Neuronal stem cell (in vitro differentiated cells): ENCODE measurements at regions not wholly inside any gene's neighbourhood (a gene's known extent, or its start where the extent isn't known, plus 50 kb on each side); places are given as distances from the start of the nearest gene placed in this dataset.
A peak's percentile ranks its signal among the peaks of the same experiment; 100 is the strongest.

Experiments
- DNase-seq: peaks from one replicate; pipeline ENCODE4 v3.0.0-alpha.2; 2013; ENCODE audit warnings: low spot score
- H2AFZ ChIP-seq: one replicate; pipeline ENCODE4 v1.6.1; 2013; ENCODE audit warnings: mild to moderate bottlenecking, low read length, inconsistent platforms
- H2AK5ac ChIP-seq: 2 replicates; pipeline ENCODE4 v1.6.1; 2013; ENCODE audit warnings: low read depth, mild to moderate bottlenecking, inconsistent platforms, low read length, moderate library complexity, mixed read lengths
- H2BK120ac ChIP-seq: 2 replicates; pipeline ENCODE4 v1.6.1; 2013; ENCODE audit warnings: low read depth, mild to moderate bottlenecking, inconsistent platforms, low read length, moderate library complexity, mixed read lengths
- H2BK12ac ChIP-seq: one replicate; pipeline ENCODE4 v1.6.1; 2013; ENCODE audit warnings: low read length, inconsistent platforms
- H2BK15ac ChIP-seq: 2 replicates; pipeline ENCODE4 v1.6.1; 2013; ENCODE audit warnings: mild to moderate bottlenecking, low read length, inconsistent platforms, mixed read lengths
- H2BK5ac ChIP-seq: one replicate; pipeline ENCODE4 v1.6.1; 2013; ENCODE audit warnings: inconsistent platforms, mild to moderate bottlenecking, low read length, moderate library complexity
- H3K14ac ChIP-seq: one replicate; pipeline ENCODE4 v1.6.1; 2013; ENCODE audit warnings: low read length, inconsistent platforms
- H3K18ac ChIP-seq: 2 replicates; pipeline ENCODE4 v1.6.1; 2013; ENCODE audit warnings: low read length, inconsistent platforms
- H3K23ac ChIP-seq: 2 replicates; pipeline ENCODE4 v1.6.1; 2013; ENCODE audit warnings: low read depth, mild to moderate bottlenecking, mixed read lengths, low read length, inconsistent platforms; ENCODE audit not compliant: poor library complexity
- H3K27ac ChIP-seq: replicated peaks from 3 replicates; pipeline ENCODE4 v1.5.1; 2013; ENCODE audit warnings: low read length, inconsistent platforms
- H3K27me3 ChIP-seq, 3 experiments: 2 replicates each; pipeline ENCODE4 v1.6.1; 2013; ENCODE audit warnings: low read length in 3 of 3, mild to moderate bottlenecking in 2 of 3, inconsistent platforms in 1 of 3, low read depth in 1 of 3, mixed read lengths in 1 of 3, moderate library complexity in 1 of 3; ENCODE audit not compliant: control insufficient read depth in 3 of 3, insufficient read depth in 3 of 3
- H3K36me3 ChIP-seq, 2 donors: replicated peaks in 1 of 2; 2 replicates each; pipeline ENCODE4 v1.6.1; 2013; ENCODE audit warnings: low read length in 2 of 2; ENCODE audit not compliant: control insufficient read depth in 2 of 2, insufficient read depth in 2 of 2
- H3K4ac ChIP-seq: 2 replicates; pipeline ENCODE4 v1.6.1; 2013; ENCODE audit warnings: inconsistent platforms, mild to moderate bottlenecking, low read length, moderate library complexity
- H3K4me1 ChIP-seq, 2 donors: 1 replicate in 1 of 2; 2 replicates in 1 of 2; pipeline ENCODE4 v1.6.1; 2013; ENCODE audit warnings: low read length in 2 of 2, low read depth in 1 of 2; ENCODE audit not compliant: control insufficient read depth in 2 of 2, insufficient read depth in 1 of 2
- H3K4me2 ChIP-seq: one replicate; pipeline ENCODE4 v1.6.1; 2013; ENCODE audit warnings: mild to moderate bottlenecking, low read length, inconsistent platforms; ENCODE audit not compliant: insufficient read depth, poor library complexity, severe bottlenecking
- H3K4me3 ChIP-seq, 2 donors: 2 replicates each; pipeline ENCODE4 v1.5.1; 2013; ENCODE audit warnings: low read length in 2 of 2, mild to moderate bottlenecking in 2 of 2, inconsistent platforms in 1 of 2, moderate library complexity in 1 of 2
- H3K79me1 ChIP-seq: one replicate; pipeline ENCODE4 v1.6.1; 2013; ENCODE audit warnings: low read depth, mild to moderate bottlenecking, inconsistent platforms, low read length, moderate library complexity
- H3K9ac ChIP-seq: one replicate; pipeline ENCODE4 v1.6.1; 2013; ENCODE audit warnings: mild to moderate bottlenecking, low read depth, low read length, inconsistent platforms; ENCODE audit not compliant: poor library complexity
- H3K9me3 ChIP-seq, 2 donors: replicated peaks in 1 of 2; 2 replicates each; pipeline versions ENCODE3 to v1.6.1; 2013; ENCODE audit warnings: low read length in 2 of 2, mild to moderate bottlenecking in 2 of 2, inconsistent platforms in 1 of 2, low read depth in 1 of 2, mixed read lengths in 1 of 2, moderate library complexity in 1 of 2; ENCODE audit not compliant: control insufficient read depth in 2 of 2, insufficient read depth in 1 of 2
- H4K8ac ChIP-seq: one replicate; pipeline ENCODE4 v1.6.1; 2013; ENCODE audit warnings: low read depth, mild to moderate bottlenecking, inconsistent platforms, low read length, moderate library complexity
- H4K91ac ChIP-seq: one replicate; pipeline ENCODE4 v1.6.1; 2013; ENCODE audit warnings: low read length, low read depth, mild to moderate bottlenecking, inconsistent platforms; ENCODE audit not compliant: poor library complexity
- WGBS, 2 donors: extraction: QIAGEN DNeasy Blood & Tissue Kit; methylation state at CpG; one replicate each; pipeline ENCODE4 v1.1.7; 2013; ENCODE audit warnings: missing lambda C conversion rate in 2 of 2, mixed read lengths in 1 of 2; ENCODE audit not compliant: insufficient read length in 2 of 2, insufficient replicate concordance in 1 of 2; ENCODE audit errors: extremely low coverage in 2 of 2; 5-methylcytosine and 5-hydroxymethylcytosine counted together

DNA sequence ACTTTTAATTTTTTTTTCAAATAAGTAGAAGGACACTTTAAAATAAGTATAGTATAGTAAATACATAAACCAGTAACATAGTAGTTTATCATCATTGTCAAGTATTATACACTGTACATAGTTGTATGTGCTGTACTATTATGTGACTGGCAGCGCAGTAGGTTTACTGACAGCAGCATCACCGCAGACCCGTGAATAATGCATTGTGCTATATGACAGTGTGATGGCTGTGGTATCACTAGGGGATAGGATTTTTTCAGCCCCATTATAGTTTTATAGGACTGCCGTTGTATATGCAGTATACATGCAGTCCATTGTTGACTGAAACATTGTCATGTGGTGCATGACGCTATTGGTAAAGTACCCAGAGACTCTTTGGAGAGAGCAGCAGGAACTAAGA lies 306.5 kb downstream of the SQOR start:
- H3K14ac ChIP-seq, result no peak overlapping the region
- H2BK5ac ChIP-seq, result no peak overlapping the region
- H3K27ac ChIP-seq, result no peak overlapping the region
- H2BK12ac ChIP-seq, result no peak overlapping the region
- no peak overlapping the region for H3K4me2 ChIP-seq
- no peak overlapping the region for H3K4me3 ChIP-seq
- no peaks in the 10 kb centered on the region for H3K27me3 ChIP-seq
- H2AK5ac ChIP-seq, result no peak overlapping the region
- H2BK120ac ChIP-seq, result no peak overlapping the region
- no peak overlapping the region for H3K23ac ChIP-seq
- H4K8ac ChIP-seq, result no peak overlapping the region
- no peak overlapping the region for H2BK15ac ChIP-seq
- no peaks in the 10 kb centered on the region for H3K4me1 ChIP-seq
- H3K36me3 ChIP-seq, result no peaks in the 10 kb centered on the region
- H3K9me3 ChIP-seq, result no peaks in the 10 kb centered on the region
- no peak overlapping the region for H3K18ac ChIP-seq
- H3K79me1 ChIP-seq, result no peaks in the 10 kb centered on the region
- no peak overlapping the region for H2AFZ ChIP-seq
- no peak for DNase-seq
- no CpG with 5 or more reads among the region's 5 CpGs for WGBS, 2 donors
- no peak overlapping the region for H4K91ac ChIP-seq
- no peak overlapping the region for H3K4ac ChIP-seq
- H3K9ac ChIP-seq, result no peak overlapping the region

DNA sequence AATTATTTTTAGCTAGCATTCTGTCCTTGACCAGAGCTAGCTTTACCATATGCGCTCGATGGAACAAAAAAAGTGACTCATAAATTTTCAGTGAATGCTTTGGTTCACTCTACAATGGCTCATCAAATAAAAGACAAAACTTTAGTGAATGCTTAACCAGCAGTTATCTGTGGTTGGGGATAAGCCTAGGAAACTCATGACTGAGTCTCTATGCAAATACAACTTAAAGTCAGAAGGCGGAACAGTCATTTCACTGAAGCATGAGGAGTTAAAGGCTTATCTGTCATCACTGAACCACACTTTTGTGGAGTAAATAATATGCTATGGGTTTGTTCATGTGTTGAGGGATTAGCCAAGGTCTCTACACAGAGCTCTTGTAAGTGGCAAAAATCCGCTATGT lies 308.4 kb downstream of the SQOR start:
- H2AFZ ChIP-seq, result no peak overlapping the region
- no peak overlapping the region for H3K9ac ChIP-seq
- H3K14ac ChIP-seq, result no peak overlapping the region
- WGBS, 2 donors, result no CpG with 5 or more reads among the region's 4 CpGs
- H2BK120ac ChIP-seq, result no peak overlapping the region
- H3K4me3 ChIP-seq, result no peak overlapping the region
- H2BK15ac ChIP-seq, result no peak overlapping the region
- H4K8ac ChIP-seq, result no peak overlapping the region
- H3K4me1 ChIP-seq, result peaks cover 0 to 4% of the 10 kb centered on the region in 2 donors
- no peak overlapping the region for H2BK5ac ChIP-seq
- H2AK5ac ChIP-seq, result no peak overlapping the region
- H3K18ac ChIP-seq, result no peak overlapping the region
- no peak overlapping the region for H3K27ac ChIP-seq
- no peaks in the 10 kb centered on the region for H3K9me3 ChIP-seq
- H3K4ac ChIP-seq, result no peak overlapping the region
- no peak for DNase-seq
- H3K27me3 ChIP-seq, result no peaks in the 10 kb centered on the region
- no peaks in the 10 kb centered on the region for H3K36me3 ChIP-seq
- no peak overlapping the region for H4K91ac ChIP-seq
- no peak overlapping the region for H3K23ac ChIP-seq
- no peak overlapping the region for H2BK12ac ChIP-seq
- H3K4me2 ChIP-seq, result no peak overlapping the region
- no peaks in the 10 kb centered on the region for H3K79me1 ChIP-seq

DNA sequence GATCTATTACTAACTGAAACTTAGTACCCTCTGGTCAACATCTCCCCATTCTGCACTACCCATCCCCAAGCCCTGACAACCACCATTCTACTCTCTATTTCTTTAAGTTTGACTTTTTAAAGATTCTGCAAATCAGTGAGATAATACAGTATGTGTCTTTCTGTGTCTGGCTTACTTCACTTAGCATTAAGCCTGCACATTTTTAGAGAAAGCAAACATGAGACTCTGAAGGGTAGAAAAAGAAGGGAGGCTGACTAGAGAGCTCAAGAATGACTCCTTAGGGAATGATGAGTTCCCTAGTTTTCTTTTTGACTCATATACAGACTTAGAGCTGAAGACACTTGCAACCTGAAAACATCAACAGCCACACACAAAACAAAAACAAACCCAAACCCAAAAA lies 311.3 kb downstream of the SQOR start:
- DNase-seq, result no peak
- Histone ChIP-seq H2AFZ (no peak overlapping the region), H4K91ac (no peak overlapping the region), H3K23ac (no peak overlapping the region), H2BK15ac (no peak overlapping the region), H3K14ac (no peak overlapping the region), H3K4me2 (no peak overlapping the region), H2AK5ac (no peak overlapping the region), H3K9ac (no peak overlapping the region), H3K18ac (no peak overlapping the region), H2BK12ac (no peak overlapping the region), H3K4ac (no peak overlapping the region), H3K36me3 (no peaks in the 10 kb centered on the region), H3K4me1 (peaks cover 0 to 8% of the 10 kb centered on the region in 2 donors), H2BK120ac (no peak overlapping the region), H3K9me3 (no peaks in the 10 kb centered on the region), H4K8ac (no peak overlapping the region), H3K27me3 (no peaks in the 10 kb centered on the region), H3K4me3 (no peak overlapping the region), H3K79me1 (no peaks in the 10 kb centered on the region), H2BK5ac (no peak overlapping the region), H3K27ac (no peak overlapping the region)

DNA sequence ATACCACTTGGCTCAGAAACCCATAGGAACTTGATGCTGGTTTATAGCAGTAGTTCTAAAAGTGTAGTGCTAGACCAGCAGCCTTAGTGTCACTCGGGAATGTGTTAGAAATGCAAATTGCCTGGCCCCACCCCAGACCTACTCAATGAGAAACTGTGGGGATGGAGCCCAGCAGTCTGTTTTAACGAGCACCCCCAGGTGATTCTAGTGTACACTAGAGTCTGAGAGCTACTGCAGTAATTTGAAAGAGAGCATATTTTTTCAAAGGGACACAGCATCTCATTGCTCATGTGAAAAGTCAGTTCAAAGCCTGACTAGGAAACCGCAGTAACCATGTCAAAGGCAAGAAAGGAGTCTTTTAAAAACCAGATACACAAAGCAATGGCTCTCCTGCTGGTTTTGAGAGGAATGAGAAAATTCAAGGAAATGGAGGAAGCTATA lies 313.4 kb downstream of the SQOR start:
- H3K36me3 ChIP-seq, result no peaks in the 10 kb centered on the region
- H2BK120ac ChIP-seq, result no peak overlapping the region
- no peak overlapping the region for H3K4me2 ChIP-seq
- WGBS, 2 donors, result no CpG with 5 or more reads among the region's 3 CpGs
- peak overlapping the region; percentile 36 for H2AFZ ChIP-seq
- H2BK15ac ChIP-seq, result no peak overlapping the region
- H4K91ac ChIP-seq, result no peak overlapping the region
- H2BK5ac ChIP-seq, result no peak overlapping the region
- no peak for DNase-seq
- no peak overlapping the region for H3K4ac ChIP-seq
- H3K23ac ChIP-seq, result no peak overlapping the region
- H4K8ac ChIP-seq, result no peak overlapping the region
- no peak overlapping the region for H3K4me3 ChIP-seq
- H3K14ac ChIP-seq, result no peak overlapping the region
- no peak overlapping the region for H3K27ac ChIP-seq
- H3K9me3 ChIP-seq, result no peaks in the 10 kb centered on the region
- H3K27me3 ChIP-seq, result no peaks in the 10 kb centered on the region
- no peak overlapping the region for H3K18ac ChIP-seq
- H3K9ac ChIP-seq, result no peak overlapping the region
- peaks cover 0 to 8% of the 10 kb centered on the region in 2 donors for H3K4me1 ChIP-seq
- H2BK12ac ChIP-seq, result no peak overlapping the region
- H2AK5ac ChIP-seq, result no peak overlapping the region
- no peaks in the 10 kb centered on the region for H3K79me1 ChIP-seq
